GM19324 (cell line): ENCODE measurements at regions not wholly inside any gene's neighbourhood (a gene's known extent, or its start where the extent isn't known, plus 50 kb on each side); places are given as distances from the start of the nearest gene placed in this dataset.

Experiments
- ATAC-seq: cut with Tn5 transposase; IDR thresholded peaks from one replicate; pipeline ENCODE4 v1.9.1; 2021; ENCODE audit warnings: mild to moderate bottlenecking, moderate library complexity; ENCODE audit not compliant: unreplicated experiment, low FRiP score

DNA sequence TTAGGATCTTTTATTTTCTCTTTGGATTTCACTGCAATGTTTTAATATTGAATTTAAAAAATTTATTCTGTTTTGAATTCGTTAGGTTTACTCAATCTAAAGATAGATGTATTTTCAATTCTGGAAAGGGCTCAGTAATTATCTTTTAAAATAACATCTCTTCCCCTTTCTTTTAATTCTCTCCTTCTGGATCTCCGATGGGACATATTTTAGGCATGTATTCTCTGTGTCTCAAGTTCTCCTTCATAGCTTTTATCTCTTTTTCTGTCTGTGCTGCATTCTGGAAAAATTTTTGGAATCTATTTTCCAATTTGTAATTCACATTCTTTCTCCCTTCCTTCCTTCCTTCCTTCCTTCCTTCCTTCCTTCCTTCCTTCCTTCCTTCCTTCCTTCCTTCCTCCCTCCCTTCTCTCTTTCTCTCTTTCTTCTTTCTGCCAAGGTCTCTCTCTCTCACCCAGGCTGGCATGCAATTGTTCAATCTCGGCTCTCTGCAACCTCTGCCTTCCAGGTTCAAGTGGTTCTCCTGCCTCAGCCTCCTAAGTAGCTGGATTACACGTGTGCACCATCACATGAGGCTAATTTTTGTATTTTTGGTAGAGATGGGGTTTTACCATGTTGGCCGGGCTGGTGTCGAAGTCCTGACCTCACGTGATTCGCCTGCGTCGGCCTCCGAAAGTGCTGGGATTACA is 98.5 kb upstream of the CTTNBP2 start:
- no peak for ATAC-seq

DNA sequence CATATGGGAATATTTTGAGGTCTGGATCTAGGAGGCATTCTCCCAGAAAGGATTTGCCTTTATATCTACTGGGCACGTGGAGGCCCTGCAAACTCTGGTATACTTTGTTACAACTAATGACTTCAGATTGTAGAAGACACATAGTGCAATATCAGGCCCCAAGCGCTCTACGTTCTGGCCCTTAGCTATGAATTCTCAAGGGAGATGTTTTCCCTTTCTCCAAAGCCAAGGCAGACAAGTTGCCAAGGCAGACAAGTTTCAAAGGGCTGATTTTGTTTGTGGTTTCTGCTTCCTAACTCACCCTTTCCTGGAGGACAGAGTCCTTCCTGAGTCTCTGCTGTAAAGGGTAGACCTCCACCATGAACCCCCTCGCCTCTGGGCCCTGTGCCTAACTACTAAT is 99.4 kb upstream of the CTTNBP2 start:
- no peak for ATAC-seq

DNA sequence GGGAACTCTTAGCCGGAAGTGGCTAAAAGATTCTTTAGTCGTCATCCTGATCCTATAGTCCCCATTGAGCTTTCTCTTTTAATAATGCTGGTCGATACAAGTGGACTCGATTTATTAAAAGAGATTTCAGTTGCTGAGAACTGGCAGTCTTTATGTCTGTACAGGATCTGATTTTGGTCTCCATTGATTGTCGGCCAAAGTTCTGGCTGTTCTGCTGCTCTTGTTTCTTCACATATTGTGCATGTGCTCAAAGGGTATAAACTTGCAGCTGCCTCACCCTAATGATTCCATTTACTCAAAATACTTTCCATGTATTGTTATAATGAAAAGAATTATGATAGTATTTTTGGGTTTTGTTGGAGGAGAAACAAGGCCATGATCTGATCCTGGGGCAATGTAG is 100.7 kb upstream of the CTTNBP2 start:
- ATAC-seq: no peak

DNA sequence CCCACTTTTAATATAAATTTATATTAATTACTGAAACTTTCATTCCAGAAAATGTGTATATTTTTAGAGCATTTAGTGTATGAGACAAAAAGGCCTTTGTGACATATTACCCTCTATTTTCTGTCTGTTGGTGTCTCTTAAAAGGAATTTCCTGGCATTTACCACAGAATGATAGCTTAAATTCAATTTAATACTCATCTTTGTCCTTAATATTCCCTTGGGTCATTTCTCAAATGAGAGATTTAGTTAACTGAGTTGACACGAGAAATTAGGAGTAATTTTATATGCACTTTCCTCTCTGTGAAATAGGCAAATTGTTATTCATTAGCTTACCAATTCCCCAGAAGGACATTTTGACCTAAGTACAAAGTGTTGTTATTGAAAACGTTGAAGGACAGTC is 101.7 kb upstream of the CTTNBP2 start:
- ATAC-seq: no peak

DNA sequence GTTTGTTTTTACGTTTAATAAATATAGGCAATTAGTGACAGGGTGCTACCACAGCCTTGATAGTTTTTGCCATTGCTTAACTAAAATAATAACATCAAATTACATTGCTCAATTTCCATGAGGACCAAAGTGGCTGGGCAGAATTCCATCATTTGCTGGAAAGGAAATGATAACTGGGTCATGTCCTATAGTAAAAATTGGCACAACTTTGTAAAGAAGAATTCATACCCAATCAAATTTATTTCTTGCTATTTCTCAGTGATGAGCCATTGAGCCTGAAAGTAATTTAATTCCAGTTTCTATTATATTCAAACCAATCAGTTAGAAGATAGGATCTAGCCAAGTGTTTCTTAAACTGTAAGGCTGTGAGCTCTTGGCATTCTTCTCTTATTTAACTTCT is 102.2 kb upstream of the CTTNBP2 start:
- ATAC-seq: no peak

DNA sequence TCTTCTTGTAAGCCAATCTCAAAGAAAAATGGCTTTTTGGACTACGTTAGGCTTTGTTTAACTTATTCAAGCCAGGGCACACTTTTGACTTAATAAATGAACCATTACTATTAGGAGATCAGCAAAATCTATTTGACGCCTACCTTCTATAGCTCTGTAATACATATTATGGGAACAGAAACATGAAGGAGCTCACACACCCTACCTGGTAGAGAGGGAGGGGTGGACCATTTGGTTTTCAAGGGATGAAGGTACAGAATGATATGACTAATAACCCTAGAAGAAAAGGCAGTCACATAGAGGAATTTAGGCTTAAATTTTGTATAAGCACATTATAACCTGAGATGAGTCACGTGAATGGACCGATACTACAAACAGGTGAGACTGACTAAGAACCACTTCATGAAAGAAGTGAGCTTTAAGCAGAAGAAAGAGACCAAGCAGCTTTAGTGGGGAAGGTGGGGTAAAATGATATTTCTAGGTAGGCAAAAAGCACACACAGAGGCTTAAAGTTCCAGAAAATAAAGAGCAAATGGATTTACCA is 106.8 kb upstream of the CTTNBP2 start:
- ATAC-seq: no peak

DNA sequence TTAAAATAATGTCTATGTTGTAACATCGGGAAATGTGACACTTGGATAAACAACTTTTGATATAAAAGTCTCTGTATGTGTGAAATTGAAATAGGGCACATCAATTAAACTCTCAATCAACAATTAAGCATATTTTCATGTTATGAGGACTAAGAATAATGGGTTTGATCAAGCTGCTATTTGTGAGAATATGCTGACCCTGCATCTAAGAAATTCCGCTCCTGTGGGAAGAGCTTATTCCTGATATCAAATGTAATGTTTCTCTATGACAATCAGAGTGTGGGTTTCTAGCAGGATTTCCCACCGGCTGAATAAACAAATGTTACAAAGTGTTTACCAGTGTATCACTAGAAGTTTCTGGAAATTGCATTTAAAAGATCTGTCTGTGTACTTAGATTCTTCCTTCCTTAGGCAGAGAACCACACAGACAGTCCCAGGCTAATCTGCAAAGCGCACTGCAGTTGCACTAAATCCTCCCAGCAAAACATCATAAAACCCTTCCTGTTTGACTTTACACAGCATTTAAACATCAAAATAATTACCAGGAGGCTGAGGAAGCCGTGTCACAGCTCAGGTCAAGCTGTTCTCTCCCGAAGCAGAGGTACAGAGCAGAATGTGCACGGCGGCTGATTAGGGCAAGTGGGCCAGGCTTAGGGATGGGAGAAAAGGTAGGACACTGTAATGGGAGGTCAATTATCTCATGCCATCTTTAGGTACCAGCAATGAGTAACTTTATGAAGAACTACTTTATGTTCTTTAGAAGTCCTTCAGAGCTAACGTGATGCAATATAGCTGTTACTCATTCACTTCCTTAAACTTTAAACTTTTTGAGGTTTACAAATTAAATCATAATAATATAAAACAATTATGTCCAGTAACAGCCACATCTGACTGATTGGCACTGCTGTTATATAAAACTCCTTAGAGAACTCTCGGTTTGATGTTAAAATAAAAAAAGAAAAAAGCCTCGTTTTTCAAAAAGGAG is 109.1 kb upstream of the CTTNBP2 start:
- no peak for ATAC-seq

DNA sequence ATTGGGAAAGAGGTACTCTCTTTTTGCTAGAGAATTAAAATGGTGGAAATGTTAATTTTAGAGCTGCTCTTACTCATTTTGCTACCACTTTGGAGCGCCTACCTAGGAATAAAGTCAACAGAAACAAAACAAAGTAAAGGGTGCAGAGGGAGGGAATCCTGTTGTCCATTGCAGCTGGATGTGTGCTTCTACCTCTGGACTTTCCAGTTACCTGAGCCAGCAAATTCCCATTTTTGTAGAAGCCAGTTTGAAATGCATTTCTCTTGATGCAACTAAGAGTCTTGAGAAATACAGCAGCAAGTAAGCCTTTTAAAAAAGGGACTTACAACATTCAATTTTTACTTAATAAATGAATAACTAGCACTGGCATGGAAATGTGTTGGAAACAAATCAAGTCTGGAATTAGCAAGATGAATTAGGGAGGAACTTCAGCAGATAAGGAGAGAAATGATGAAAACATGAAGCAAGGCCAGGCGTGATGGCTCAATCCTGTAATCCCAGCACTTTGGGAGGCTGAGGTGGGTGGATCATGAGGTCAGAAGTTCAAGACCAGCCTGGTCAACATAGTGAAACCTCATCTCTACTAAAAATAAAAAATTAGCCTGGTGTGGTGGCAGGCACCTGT is 113.5 kb upstream of the CTTNBP2 start:
- no peak for ATAC-seq

DNA sequence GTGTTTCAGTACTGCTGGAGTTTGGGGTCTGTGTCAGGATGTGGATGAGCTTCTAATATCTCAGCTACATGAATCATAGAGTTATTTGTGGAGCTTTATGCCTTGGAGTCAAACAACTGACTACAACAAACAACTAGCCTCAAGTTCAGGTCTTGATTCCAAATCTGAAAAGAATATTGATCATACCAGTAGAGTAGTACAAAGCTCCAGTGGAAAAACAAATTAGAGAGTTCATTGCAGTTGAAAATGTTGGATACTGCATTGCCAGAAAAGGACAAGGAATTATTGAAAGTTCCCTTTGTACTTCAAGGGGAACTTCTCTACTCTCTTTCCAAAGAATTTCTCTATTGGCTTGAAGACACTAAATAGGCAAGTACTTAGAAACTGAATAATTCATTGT is 117.6 kb upstream of the CTTNBP2 start:
- ATAC-seq: no peak

DNA sequence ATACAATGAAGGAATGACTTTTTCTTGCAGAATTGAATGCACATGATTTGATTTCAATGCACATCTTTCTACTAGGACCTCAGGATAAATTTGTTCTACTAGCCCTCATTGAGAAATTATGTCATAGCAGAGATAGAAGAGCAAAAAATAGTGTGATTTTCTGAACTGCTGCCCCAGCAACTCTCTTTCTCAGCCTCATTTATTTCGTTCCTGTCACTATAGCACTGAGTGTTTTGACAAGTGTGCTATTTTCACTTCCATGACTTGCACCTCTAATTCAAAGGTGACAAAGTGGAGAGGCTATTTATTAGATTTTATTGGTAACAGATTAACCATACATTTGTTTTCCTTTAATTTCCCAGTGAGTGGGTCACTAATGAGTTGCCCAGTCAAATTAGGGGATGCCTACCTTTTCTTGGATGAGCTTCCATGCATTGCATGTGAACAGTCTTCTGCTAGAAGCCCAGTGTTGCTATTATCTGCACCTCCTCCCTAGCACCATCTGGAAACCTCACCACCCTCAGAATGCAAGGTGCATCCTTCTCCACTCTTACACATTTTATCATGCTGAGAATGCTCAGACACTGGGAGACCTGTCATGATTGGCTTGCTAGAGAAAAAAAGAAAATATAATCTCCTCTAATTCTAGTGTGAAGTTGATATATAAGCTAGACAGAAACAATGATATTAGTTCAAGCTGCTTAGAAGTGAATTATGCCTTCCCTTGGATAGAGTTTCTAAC is 119.6 kb upstream of the CTTNBP2 start:
- ATAC-seq: no peak

DNA sequence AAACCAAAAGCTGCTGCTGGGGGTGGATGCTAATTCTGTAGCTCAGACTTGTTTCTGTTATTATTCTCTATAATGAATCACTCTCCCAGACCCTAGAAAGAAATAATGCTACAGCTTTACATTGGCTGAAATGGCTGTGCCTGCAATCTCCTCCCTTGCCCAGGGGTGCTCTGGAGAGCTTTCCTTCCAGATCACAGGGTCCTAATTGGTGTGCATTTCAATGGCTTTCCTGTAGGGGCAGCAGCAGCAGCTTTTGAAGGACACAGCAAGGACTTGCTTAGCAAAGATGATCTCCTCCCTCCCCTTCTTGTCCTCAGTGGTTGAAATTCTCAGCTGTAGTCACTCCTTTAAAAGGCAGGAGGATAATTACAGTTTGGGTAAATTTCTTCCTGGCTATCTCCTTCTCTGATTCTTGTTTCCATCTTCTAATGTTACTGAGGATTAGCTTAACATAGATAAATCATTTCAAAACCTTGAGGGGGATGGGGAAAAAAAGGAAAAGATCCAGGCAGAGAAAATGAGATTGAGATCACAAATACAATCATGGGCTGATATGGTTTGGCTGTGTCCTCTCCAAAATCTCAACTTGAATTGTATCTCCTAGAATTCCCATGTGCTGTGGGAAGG is 120.2 kb upstream of the CTTNBP2 start:
- peak; percentile 92 for ATAC-seq

DNA sequence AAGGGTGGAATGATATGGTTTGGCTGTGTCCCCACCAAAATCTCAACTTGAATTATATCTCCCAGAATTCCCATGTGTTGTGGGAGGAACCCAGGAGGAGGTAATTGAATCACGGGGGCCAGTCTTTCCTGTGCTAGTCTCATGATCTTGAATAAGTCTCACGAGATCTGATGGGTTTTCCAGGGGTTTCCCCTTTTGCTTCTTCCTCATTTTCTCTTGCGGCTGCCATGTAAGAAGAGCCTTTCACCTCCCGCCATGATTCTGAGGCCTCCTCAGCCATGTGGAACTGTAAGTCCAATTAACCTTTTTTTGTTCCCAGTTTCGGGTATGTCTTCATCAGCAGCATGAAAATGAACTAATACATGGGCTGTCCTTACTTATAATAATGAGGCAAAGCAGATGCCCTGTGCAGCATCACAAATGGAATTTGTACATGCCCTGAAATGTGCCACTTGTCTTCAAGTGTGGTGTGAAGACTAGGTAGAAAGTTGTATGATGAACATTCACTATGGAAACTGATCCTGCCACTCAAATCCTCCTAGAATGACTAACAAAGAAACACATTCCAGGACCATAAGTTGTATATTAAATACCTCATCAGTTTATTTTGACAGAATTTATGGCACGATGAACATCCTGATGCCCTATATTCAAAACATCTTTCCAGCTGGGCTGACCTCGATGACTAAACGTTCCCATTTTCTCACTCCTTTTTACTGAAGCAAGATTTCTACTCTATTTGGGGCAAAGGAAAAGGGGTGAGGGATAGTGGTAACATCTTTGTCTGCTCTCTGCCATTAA is 122.8 kb upstream of the CTTNBP2 start:
- ATAC-seq: no peak

DNA sequence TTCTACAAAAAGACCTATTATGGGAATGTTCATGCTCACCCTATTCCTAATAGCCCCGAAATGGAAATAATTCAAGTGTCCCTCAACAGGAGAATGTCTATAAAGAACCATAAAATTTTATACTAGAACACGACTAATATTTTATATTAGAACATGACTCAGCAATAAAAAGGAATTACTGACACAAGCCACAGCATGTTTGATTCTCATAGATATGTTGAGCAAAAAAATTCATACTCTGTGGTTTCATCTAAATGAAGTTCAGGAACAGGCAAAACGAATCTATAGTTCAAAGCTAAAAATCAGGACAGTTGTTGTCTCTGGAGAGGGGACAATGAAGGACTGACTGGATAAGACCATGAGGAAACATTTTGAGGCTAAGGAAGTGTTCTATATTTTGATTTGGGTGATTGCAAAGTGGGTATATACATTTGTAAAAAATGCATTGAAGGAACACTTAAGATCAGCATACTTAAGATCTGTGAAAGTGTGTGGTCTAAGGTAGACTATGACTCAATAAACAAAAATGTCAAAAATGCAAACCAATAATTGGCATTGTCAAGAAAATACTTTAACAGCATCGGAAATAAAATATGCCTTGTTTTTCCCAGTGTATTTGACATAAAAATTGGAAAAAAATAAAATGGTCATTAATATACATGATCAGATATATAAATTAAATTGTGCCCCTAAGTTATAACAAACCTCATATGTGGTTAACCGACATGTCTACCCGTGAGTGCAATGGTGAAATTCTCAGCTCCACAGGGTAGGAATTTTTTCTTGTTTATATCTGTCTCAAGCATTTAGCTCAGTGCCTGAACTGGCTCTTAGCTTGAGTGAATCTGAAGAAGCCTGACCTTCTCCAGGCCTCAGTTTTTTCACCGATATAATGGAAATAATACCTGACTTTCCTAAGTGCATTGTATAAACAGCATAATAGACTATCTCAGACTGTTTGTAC is 124.9 kb upstream of the CTTNBP2 start:
- no peak for ATAC-seq

DNA sequence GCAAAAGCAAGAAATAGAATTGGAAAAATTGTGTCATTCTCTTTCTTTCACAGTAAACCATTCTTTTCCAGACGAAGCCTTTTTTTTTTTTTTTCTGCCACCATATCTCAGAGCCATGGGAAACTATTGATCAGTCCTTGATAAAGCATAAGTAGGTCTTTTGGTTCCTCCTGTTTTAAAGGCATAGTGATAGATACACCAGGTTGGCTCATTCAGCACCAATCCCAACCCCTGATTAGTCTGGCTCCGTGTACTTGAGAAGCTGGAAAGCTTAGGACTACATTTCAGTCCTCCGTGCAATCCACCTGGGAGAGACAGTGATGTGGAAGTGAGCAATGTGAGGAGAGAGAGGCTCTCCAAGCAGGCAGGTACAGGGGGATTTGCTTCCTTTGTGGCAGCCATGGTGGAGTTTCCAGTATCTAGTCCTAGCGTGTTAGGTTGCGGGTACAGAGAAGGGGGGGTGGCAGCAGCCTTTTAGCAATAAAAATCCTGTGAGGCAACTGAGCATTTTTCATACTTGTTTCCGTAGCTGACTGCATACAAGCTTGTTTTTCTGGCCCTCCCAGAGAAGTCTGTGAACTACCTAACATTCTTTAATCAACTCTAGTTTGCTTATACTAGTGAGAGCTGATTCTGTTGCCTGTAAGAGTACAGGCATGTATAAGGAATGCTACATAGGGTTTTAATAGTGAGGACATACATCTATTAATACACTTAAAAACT is 127.4 kb upstream of the CTTNBP2 start:
- ATAC-seq: no peak

DNA sequence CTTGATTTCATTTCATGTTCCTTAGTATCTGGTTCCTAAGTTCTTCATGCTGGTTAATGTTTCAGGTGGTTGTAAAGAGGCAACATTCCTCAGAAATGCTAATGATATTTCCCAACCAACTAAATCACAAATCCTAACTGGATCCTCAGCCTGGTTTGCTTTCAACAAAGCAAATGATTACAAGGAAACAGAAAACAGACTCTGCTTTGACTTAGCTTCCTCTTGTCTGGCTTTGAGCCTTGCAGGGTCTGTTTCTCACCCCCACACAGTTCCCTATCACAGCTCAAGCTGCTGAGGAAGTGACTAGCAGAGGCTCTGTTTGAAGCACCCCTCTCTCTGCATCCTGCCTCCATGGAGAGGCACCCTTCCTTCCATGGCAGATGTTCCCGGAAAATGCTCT is 130.2 kb upstream of the CTTNBP2 start:
- ATAC-seq: no peak

DNA sequence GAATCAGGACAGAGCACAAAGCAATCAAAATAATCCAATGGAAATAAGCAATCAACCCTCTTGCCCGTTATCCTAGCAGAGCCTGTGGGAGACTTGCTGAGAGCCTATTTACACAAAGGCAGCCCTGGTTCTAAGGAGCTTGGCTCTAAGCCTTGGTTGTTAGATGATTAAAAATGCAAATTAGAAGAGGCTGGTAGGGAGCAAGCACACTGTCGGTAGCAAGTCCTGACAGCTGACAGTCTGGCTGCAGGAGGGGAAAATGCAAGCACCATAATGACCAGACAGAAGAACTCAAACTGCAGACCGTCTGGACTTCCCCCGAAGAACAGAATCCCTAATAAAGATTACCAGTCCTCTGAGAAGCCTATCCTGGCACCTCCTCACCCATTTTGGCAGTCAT is 131.8 kb upstream of the CTTNBP2 start:
- ATAC-seq: no peak

DNA sequence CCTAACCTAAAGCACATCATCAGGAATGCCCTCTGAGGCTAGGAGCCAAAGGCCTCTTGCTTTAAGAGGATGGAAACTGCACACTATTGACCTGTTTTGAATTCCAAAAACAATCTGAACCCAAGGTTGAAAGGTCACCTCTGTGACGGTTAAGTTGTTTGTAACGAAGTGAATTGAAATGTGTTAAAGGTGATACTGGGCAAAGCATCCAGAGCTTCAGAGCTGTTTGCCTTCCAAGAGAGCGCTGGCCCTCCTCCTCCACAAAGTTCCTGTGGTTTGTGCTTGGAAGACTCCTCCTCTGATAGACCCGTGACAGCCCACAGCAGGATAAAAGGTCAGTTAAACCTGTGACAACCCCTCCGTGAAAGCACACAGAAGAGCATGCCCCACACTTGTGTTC is 133.7 kb upstream of the CTTNBP2 start:
- ATAC-seq: no peak
